ENCODE measurements at regions not wholly inside any gene's neighbourhood (a gene's known extent, or its start where the extent isn't known, plus 50 kb on each side); places are given as distances from the start of the nearest gene placed in this dataset.

GRCh38 chr18:55844382-55844781 lies 256.4 kb upstream of the TCF4 start:
- 0 out of 2 replicates have a peak, but pooled peaks cover 2% of the 10 kb centered on the region for H3K9me3 ChIP-seq (ENCODE audit: control insufficient read depth, insufficient read depth, low read length)
- no peaks in the 10 kb centered on the region for H3K27me3 ChIP-seq (ENCODE audit: control insufficient read depth, insufficient read depth, low read length)
- H3K36me3 ChIP-seq (ENCODE audit: control insufficient read depth, insufficient read depth, low read length) = no peaks in the 10 kb centered on the region
- H3K4me1 ChIP-seq (ENCODE audit: control insufficient read depth, insufficient read depth, low read length) = no peaks in the 10 kb centered on the region
- H3K9ac ChIP-seq (ENCODE audit: low read depth, low read length) = no peak overlapping the region
- H3K4me3 ChIP-seq (ENCODE audit: low read depth, low read length) = no peak overlapping the region
- no peak overlapping the region for H3K27ac ChIP-seq (ENCODE audit: low read depth, low read length)

- Histone ChIP-seq H3K9me3 (ENCODE audit: control insufficient read depth, insufficient read depth, low read length) (0 out of 2 replicates have a peak, but pooled peaks cover 2% of the 10 kb centered on the region), H3K4me3 (ENCODE audit: low read depth, low read length) (no peak overlapping the region), H3K36me3 (ENCODE audit: control insufficient read depth, insufficient read depth, low read length) (no peaks in the 10 kb centered on the region), H3K9ac (ENCODE audit: low read depth, low read length) (no peak overlapping the region), H3K4me1 (ENCODE audit: control insufficient read depth, insufficient read depth, low read length) (no peaks in the 10 kb centered on the region), H3K27me3 (ENCODE audit: control insufficient read depth, insufficient read depth, low read length) (no peaks in the 10 kb centered on the region), H3K27ac (ENCODE audit: low read depth, low read length) (no peak overlapping the region)
Observed at GRCh38 chr18:55841314-55841713, 253.3 kb upstream of the TCF4 start.

- H3K27ac ChIP-seq (ENCODE audit: low read depth, low read length) = no peak overlapping the region
- no peaks in the 10 kb centered on the region for H3K27me3 ChIP-seq (ENCODE audit: control insufficient read depth, insufficient read depth, low read length)
- H3K9me3 ChIP-seq (ENCODE audit: control insufficient read depth, insufficient read depth, low read length) = 0 out of 2 replicates have a peak, but pooled peaks cover 2% of the 10 kb centered on the region
- no peaks in the 10 kb centered on the region for H3K4me1 ChIP-seq (ENCODE audit: control insufficient read depth, insufficient read depth, low read length)
- no peak overlapping the region for H3K9ac ChIP-seq (ENCODE audit: low read depth, low read length)
- no peak overlapping the region for H3K4me3 ChIP-seq (ENCODE audit: low read depth, low read length)
- no peaks in the 10 kb centered on the region for H3K36me3 ChIP-seq (ENCODE audit: control insufficient read depth, insufficient read depth, low read length)
Observed at GRCh38 chr18:55840601-55841170, 252.7 kb upstream of the TCF4 start.

- no peak overlapping the region for H3K9ac ChIP-seq (ENCODE audit: low read depth, low read length)
- H3K27me3 ChIP-seq (ENCODE audit: control insufficient read depth, insufficient read depth, low read length) = no peaks in the 10 kb centered on the region
- H3K4me3 ChIP-seq (ENCODE audit: low read depth, low read length) = no peak overlapping the region
- H3K27ac ChIP-seq (ENCODE audit: low read depth, low read length) = no peak overlapping the region
- H3K4me1 ChIP-seq (ENCODE audit: control insufficient read depth, insufficient read depth, low read length) = no peaks in the 10 kb centered on the region
- H3K36me3 ChIP-seq (ENCODE audit: control insufficient read depth, insufficient read depth, low read length) = no peaks in the 10 kb centered on the region
- 0 out of 2 replicates have a peak, but pooled peaks cover 2% of the 10 kb centered on the region for H3K9me3 ChIP-seq (ENCODE audit: control insufficient read depth, insufficient read depth, low read length)
Observed at GRCh38 chr18:55839343-55839742, 251.4 kb upstream of the TCF4 start.

- Histone ChIP-seq H3K9me3 (ENCODE audit: control insufficient read depth, insufficient read depth, low read length) (0 out of 2 replicates have a peak, but pooled peaks cover 2% of the 10 kb centered on the region), H3K27me3 (ENCODE audit: control insufficient read depth, insufficient read depth, low read length) (no peaks in the 10 kb centered on the region), H3K4me3 (ENCODE audit: low read depth, low read length) (no peak overlapping the region), H3K27ac (ENCODE audit: low read depth, low read length) (no peak overlapping the region), H3K4me1 (ENCODE audit: control insufficient read depth, insufficient read depth, low read length) (no peaks in the 10 kb centered on the region), H3K36me3 (ENCODE audit: control insufficient read depth, insufficient read depth, low read length) (no peaks in the 10 kb centered on the region), H3K9ac (ENCODE audit: low read depth, low read length) (no peak overlapping the region)
Observed at GRCh38 chr18:55838841-55839240, 250.8 kb upstream of the TCF4 start.

GRCh38 chr18:55838319-55838718 lies 250.3 kb upstream of the TCF4 start:
- Histone ChIP-seq H3K4me3 (ENCODE audit: low read depth, low read length) (no peak overlapping the region), H3K27me3 (ENCODE audit: control insufficient read depth, insufficient read depth, low read length) (no peaks in the 10 kb centered on the region), H3K9ac (ENCODE audit: low read depth, low read length) (no peak overlapping the region), H3K27ac (ENCODE audit: low read depth, low read length) (no peak overlapping the region), H3K4me1 (ENCODE audit: control insufficient read depth, insufficient read depth, low read length) (no peaks in the 10 kb centered on the region), H3K9me3 (ENCODE audit: control insufficient read depth, insufficient read depth, low read length) (0 out of 2 replicates have a peak, but pooled peaks cover 2% of the 10 kb centered on the region), H3K36me3 (ENCODE audit: control insufficient read depth, insufficient read depth, low read length) (no peaks in the 10 kb centered on the region)

GRCh38 chr18:55833543-55833942 lies 245.6 kb upstream of the TCF4 start:
- Histone ChIP-seq H3K4me1 (ENCODE audit: control insufficient read depth, insufficient read depth, low read length) (no peaks in the 10 kb centered on the region), H3K27me3 (ENCODE audit: control insufficient read depth, insufficient read depth, low read length) (no peaks in the 10 kb centered on the region), H3K27ac (ENCODE audit: low read depth, low read length) (no peak overlapping the region), H3K4me3 (ENCODE audit: low read depth, low read length) (no peak overlapping the region), H3K9me3 (ENCODE audit: control insufficient read depth, insufficient read depth, low read length) (no peaks in the 10 kb centered on the region), H3K9ac (ENCODE audit: low read depth, low read length) (no peak overlapping the region), H3K36me3 (ENCODE audit: control insufficient read depth, insufficient read depth, low read length) (no peaks in the 10 kb centered on the region)

- no peak overlapping the region for H3K27ac ChIP-seq (ENCODE audit: low read depth, low read length)
- H3K9me3 ChIP-seq (ENCODE audit: control insufficient read depth, insufficient read depth, low read length) = no peaks in the 10 kb centered on the region
- H3K27me3 ChIP-seq (ENCODE audit: control insufficient read depth, insufficient read depth, low read length) = no peaks in the 10 kb centered on the region
- H3K36me3 ChIP-seq (ENCODE audit: control insufficient read depth, insufficient read depth, low read length) = no peaks in the 10 kb centered on the region
- H3K9ac ChIP-seq (ENCODE audit: low read depth, low read length) = no peak overlapping the region
- no peak overlapping the region for H3K4me3 ChIP-seq (ENCODE audit: low read depth, low read length)
- no peaks in the 10 kb centered on the region for H3K4me1 ChIP-seq (ENCODE audit: control insufficient read depth, insufficient read depth, low read length)
Observed at GRCh38 chr18:55830544-55830943, 242.6 kb upstream of the TCF4 start.

- Histone ChIP-seq H3K36me3 (ENCODE audit: control insufficient read depth, insufficient read depth, low read length) (no peaks in the 10 kb centered on the region), H3K27ac (ENCODE audit: low read depth, low read length) (no peak overlapping the region), H3K4me1 (ENCODE audit: control insufficient read depth, insufficient read depth, low read length) (no peaks in the 10 kb centered on the region), H3K9me3 (ENCODE audit: control insufficient read depth, insufficient read depth, low read length) (peaks cover 3% of the 10 kb centered on the region; the same call in 1 of the 2 replicates), H3K27me3 (ENCODE audit: control insufficient read depth, insufficient read depth, low read length) (no peaks in the 10 kb centered on the region), H3K9ac (ENCODE audit: low read depth, low read length) (no peak overlapping the region), H3K4me3 (ENCODE audit: low read depth, low read length) (no peak overlapping the region)
Observed at GRCh38 chr18:55821219-55821618, 233.2 kb upstream of the TCF4 start.

GRCh38 chr18:55819448-55819847 lies 231.5 kb upstream of the TCF4 start:
- Histone ChIP-seq H3K9me3 (ENCODE audit: control insufficient read depth, insufficient read depth, low read length) (peaks cover 3% of the 10 kb centered on the region; the same call in 1 of the 2 replicates), H3K4me3 (ENCODE audit: low read depth, low read length) (no peak overlapping the region), H3K36me3 (ENCODE audit: control insufficient read depth, insufficient read depth, low read length) (no peaks in the 10 kb centered on the region), H3K27me3 (ENCODE audit: control insufficient read depth, insufficient read depth, low read length) (no peaks in the 10 kb centered on the region), H3K27ac (ENCODE audit: low read depth, low read length) (no peak overlapping the region), H3K9ac (ENCODE audit: low read depth, low read length) (no peak overlapping the region), H3K4me1 (ENCODE audit: control insufficient read depth, insufficient read depth, low read length) (no peaks in the 10 kb centered on the region)

GRCh38 chr18:55818284-55818683 lies 230.3 kb upstream of the TCF4 start:
- Histone ChIP-seq H3K27me3 (ENCODE audit: control insufficient read depth, insufficient read depth, low read length) (no peaks in the 10 kb centered on the region), H3K4me1 (ENCODE audit: control insufficient read depth, insufficient read depth, low read length) (no peaks in the 10 kb centered on the region), H3K9me3 (ENCODE audit: control insufficient read depth, insufficient read depth, low read length) (peaks cover 3% of the 10 kb centered on the region; the same call in 1 of the 2 replicates), H3K36me3 (ENCODE audit: control insufficient read depth, insufficient read depth, low read length) (no peaks in the 10 kb centered on the region), H3K9ac (ENCODE audit: low read depth, low read length) (no peak overlapping the region), H3K4me3 (ENCODE audit: low read depth, low read length) (no peak overlapping the region), H3K27ac (ENCODE audit: low read depth, low read length) (no peak overlapping the region)

Measured in HUES48 (cell line).